BLaER1 treated with 17β-estradiol and CSF1 and Interleukin-3, amounts not matched to agents 10 nM and 100 nM (cell line): ENCODE measurements at regions not wholly inside any gene's neighbourhood (a gene's known extent, or its start where the extent isn't known, plus 50 kb on each side); places are given as distances from the start of the nearest gene placed in this dataset.
"Not testable (repeated sequence)": the region's sequence is repeated elsewhere in the genome, so short reads cannot be mapped to it uniquely, and the experiment has no call there.

Experiments
- H3K27ac ChIP-seq, 11 experiments: shearing (Covaris generic); formaldehyde crosslinking; 2 replicates each; pipeline ENCODE4 v1.8.1; 2022
- H3K27me3 ChIP-seq, 11 experiments: shearing (Covaris generic); formaldehyde crosslinking; 2 replicates each; pipeline ENCODE4 v1.8.1; 2022
- H3K36me3 ChIP-seq, 11 experiments: shearing (Covaris generic); formaldehyde crosslinking; 2 replicates each; pipeline ENCODE4 v1.8.1; 2022
- H3K4me1 ChIP-seq, 10 experiments: shearing (Covaris generic); formaldehyde crosslinking; 2 replicates each; pipeline ENCODE4 v1.8.1; 2022
- H3K4me2 ChIP-seq, 11 experiments: shearing (Covaris generic); formaldehyde crosslinking; 2 replicates each; pipeline ENCODE4 v1.8.1; 2022
- H3K4me3 ChIP-seq, 10 experiments: shearing (Covaris generic); formaldehyde crosslinking; 2 replicates each; pipeline ENCODE4 v1.8.1; 2022
- H3K9ac ChIP-seq, 11 experiments: shearing (Covaris generic); formaldehyde crosslinking; 2 replicates each; pipeline ENCODE4 v1.8.1; 2022
- H3K9me3 ChIP-seq, 11 experiments: shearing (Covaris generic); formaldehyde crosslinking; replicated peaks in 1 of 11; 2 replicates each; pipeline ENCODE4 v1.8.1; 2022
- H4K20me1 ChIP-seq, 11 experiments: shearing (Covaris generic); formaldehyde crosslinking; 2 replicates each; pipeline ENCODE4 v1.8.1; 2022
- Cebpa-rat ChIP-seq, 11 experiments: shearing (Covaris generic); IDR thresholded peaks; 2 replicates each; pipeline ENCODE4 v1.8.1; 2022

DNA sequence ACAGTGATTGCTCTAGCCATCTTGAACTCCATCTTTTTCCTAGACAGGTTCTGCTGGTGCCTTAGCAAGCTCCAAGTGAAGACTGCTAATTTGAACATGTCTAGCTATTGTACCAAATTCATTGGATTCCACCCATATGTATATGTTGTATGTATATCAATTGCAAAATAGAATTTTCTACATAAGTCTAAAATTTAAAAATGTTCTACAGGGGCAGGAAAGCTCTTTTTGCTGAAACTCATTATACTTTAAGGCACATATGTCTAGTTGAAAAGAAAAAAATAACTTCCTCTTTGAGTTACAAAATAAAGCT, 845.3 kb downstream of the MCTP2 start:
- Histone ChIP-seq H4K20me1 (no peaks in the 10 kb centered on the region), H3K4me2 (no peak overlapping the region), H3K4me3 (no peak overlapping the region), H3K9ac (no peak overlapping the region), H3K27ac (no peak overlapping the region), H3K4me1 (no peaks in the 10 kb centered on the region), H3K9me3 (no peaks in the 10 kb centered on the region), H3K36me3 (no peaks in the 10 kb centered on the region), H3K27me3 (no peaks in the 10 kb centered on the region)
- no peak for TF ChIP-seq Cebpa-rat (IDR thresholded peaks at IDR 0.05)

DNA sequence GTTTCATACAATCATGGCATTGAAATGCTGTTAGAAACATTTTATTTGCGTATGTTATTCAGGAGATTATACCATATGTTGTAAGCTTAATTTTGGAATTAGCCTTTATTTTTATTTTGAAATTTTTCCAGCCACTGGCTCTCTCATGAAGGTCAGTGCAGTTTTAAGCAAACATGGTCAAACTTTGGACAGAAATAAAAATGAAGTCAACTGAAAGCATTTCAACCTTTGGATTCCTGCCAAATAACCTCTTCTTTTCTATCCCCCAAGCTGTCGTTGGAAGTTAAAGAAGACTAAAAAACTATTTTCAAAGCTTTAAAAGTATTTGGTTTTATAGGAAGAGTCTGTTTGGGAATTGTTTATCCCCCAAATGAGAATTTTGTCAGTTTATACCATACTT, 846.6 kb downstream of the MCTP2 start:
- no peaks in the 10 kb centered on the region for H4K20me1 ChIP-seq
- no peak overlapping the region for H3K4me3 ChIP-seq
- no peaks in the 10 kb centered on the region for H3K36me3 ChIP-seq
- no peak overlapping the region for H3K9ac ChIP-seq
- H3K9me3 ChIP-seq, result no peaks in the 10 kb centered on the region
- H3K4me1 ChIP-seq, result no peaks in the 10 kb centered on the region
- TF ChIP-seq Cebpa-rat (IDR thresholded peaks at IDR 0.05), result no peak
- no peak overlapping the region for H3K27ac ChIP-seq
- no peaks in the 10 kb centered on the region for H3K27me3 ChIP-seq
- no peak overlapping the region for H3K4me2 ChIP-seq

DNA sequence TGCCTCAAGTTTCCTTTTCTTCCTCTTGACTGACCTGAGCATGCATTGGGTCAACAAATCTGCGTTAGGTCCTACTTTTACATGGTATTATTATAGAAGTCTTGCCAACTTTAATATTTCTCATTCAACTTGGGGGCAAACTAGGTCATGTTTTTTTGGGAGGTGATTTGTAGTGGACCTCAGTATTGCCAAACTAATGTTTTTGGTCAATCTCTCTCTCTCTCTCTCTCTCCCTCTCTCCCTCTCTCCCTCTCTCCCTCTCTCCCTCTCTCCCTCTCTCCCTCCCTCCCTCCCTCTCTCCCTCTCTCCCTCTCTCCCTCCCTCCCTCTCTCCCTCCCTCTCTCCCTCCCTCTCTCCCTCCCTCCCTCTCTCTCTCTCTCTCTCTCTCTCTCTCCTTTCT, 848.9 kb downstream of the MCTP2 start:
- H3K27ac ChIP-seq, H3K36me3 ChIP-seq, H3K4me1 ChIP-seq, H3K9me3 ChIP-seq, H4K20me1 ChIP-seq, H3K4me3 ChIP-seq, H3K27me3 ChIP-seq, H3K9ac ChIP-seq, H3K4me2 ChIP-seq: not testable (repeated sequence)

DNA sequence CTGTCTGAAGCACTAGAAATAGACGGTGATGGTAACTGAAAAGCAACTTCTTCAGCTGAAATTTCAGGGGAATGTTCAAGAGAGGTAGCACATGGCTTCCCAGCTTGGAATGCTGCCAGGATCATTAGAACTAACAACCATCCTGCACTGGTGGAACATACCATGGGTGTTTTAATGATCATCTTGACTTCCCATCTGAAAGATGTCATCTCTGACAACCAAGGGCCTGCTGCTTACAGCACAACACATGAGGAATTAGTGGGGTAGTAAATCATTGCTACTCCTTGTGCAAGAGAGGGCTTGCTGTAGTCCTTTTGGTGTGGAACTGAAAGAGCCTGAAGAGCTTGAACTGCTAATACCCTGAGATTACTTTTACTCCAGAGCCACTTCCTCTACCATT, 853.7 kb downstream of the MCTP2 start:
- Histone ChIP-seq H3K27ac (no peak overlapping the region), H3K9me3 (no peaks in the 10 kb centered on the region), H3K36me3 (no peaks in the 10 kb centered on the region), H3K27me3 (no peaks in the 10 kb centered on the region), H3K4me2 (no peak overlapping the region), H3K9ac (no peak overlapping the region), H4K20me1 (no peaks in the 10 kb centered on the region), H3K4me3 (no peak overlapping the region), H3K4me1 (no peaks in the 10 kb centered on the region)
- TF ChIP-seq Cebpa-rat (IDR thresholded peaks at IDR 0.05), result no peak

DNA sequence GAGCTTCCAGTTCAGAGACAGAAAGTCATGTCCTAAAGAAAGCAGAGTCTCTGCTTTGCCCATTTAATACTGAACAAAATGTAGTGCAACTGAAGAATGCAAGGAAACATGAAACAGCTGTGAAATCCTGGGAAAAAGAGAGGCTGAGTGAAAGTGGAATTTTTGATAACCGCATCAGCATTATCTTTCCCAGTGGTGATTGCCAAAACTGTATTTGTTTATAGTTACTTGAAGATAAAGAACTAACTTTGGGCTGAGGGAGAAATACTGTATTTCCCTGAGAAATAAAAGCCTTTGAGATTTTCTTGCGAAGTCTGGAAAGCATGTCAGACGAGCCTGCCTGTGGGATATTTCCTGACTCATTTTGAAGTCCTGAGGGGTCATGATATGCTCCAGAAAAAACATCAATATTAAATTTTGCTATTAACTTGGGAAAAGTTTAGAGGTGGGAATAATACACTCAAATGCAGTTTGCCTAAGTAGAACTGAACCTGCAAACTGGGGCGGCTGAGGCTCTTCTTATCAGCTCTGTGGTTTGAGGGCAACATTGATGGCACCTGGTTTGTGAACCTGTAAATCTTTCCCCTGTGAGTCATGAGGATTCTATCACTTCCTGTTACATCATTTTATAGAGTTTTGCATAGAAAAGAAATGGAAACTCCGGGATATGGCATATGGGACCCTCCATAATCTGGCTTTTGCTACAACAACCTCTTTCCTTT, 855.3 kb downstream of the MCTP2 start:
- Histone ChIP-seq H3K4me2 (no peak overlapping the region), H3K27me3 (no peaks in the 10 kb centered on the region), H3K9me3 (no peaks in the 10 kb centered on the region), H3K9ac (no peak overlapping the region), H3K4me1 (no peaks in the 10 kb centered on the region), H3K36me3 (no peaks in the 10 kb centered on the region), H4K20me1 (no peaks in the 10 kb centered on the region), H3K27ac (no peak overlapping the region), H3K4me3 (no peak overlapping the region)
- no peak for TF ChIP-seq Cebpa-rat (IDR thresholded peaks at IDR 0.05)

DNA sequence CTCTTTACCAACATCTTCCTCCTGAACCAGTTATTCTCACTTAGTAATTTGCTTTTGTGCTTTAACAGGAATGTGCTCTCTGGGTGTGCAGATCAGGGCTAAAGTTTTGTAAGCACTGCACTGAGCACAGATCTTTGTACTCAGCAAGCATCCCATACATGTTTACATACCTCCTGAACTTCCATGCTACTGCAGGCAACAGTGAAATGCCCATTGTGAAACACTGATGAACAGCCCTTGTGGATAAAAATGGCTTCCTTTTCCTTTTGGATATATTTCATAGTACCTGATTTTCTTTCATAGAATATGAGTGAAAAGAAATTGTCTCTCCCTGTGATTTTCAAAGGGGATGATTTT, 855.9 kb downstream of the MCTP2 start:
- no peaks in the 10 kb centered on the region for H3K27me3 ChIP-seq
- no peak overlapping the region for H3K4me3 ChIP-seq
- no peak overlapping the region for H3K4me2 ChIP-seq

DNA sequence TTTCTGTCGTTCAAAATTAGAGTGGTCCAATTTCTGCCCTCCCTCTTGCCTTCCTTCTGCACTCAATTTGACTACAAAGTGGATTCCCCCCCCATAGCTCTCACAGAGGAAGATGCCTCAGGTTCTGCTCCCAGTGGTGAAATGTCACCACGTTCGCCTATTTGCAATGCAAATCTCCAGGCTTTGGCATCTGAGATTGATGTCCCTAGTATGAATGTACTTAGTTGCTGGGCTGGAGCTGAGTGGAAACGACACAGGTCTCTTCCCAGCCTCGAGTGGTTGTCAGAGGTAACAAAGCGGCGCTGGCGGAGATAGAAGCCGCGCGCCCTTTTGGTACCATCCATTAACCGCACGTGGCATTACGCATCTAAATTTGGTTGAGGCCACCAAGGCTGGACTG, 860.1 kb downstream of the MCTP2 start:
- no peak for TF ChIP-seq Cebpa-rat (IDR thresholded peaks at IDR 0.05)

More for the DNA sequence above, 855.9 kb downstream of the MCTP2 start:
- no peaks in the 10 kb centered on the region for H3K4me1 ChIP-seq
- H3K9ac ChIP-seq, result no peak overlapping the region
- no peak overlapping the region for H3K27ac ChIP-seq
- no peaks in the 10 kb centered on the region for H3K36me3 ChIP-seq
- H3K9me3 ChIP-seq, result no peaks in the 10 kb centered on the region
- no peak for TF ChIP-seq Cebpa-rat (IDR thresholded peaks at IDR 0.05)
- no peaks in the 10 kb centered on the region for H4K20me1 ChIP-seq

DNA sequence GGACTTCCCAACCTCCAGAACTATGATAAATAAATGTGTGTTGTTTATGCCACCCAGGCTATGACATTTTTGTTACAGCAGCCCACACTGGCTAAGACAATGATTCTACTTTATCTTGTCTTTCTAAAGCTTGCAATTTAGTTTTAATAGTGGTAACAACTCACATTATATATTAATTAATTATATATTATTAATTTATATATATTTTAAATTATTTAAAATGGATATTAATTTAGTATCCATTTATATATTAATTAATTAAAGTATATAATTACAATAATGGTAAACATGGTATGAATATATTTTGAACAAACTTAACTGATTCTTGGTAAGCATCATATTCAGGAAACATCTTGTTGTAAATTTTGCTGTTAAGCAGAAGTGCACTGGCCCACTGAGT, 863.9 kb downstream of the MCTP2 start:
- no peaks in the 10 kb centered on the region for H3K27me3 ChIP-seq
- no peak for TF ChIP-seq Cebpa-rat (IDR thresholded peaks at IDR 0.05)
- no peak overlapping the region for H3K4me3 ChIP-seq
- H3K9ac ChIP-seq, result no peak overlapping the region
- H3K4me2 ChIP-seq, result no peak overlapping the region
- no peaks in the 10 kb centered on the region for H3K9me3 ChIP-seq
- no peaks in the 10 kb centered on the region for H3K36me3 ChIP-seq
- no peak overlapping the region for H3K27ac ChIP-seq
- no peaks in the 10 kb centered on the region for H4K20me1 ChIP-seq
- no peaks in the 10 kb centered on the region for H3K4me1 ChIP-seq

More for the DNA sequence above, 860.1 kb downstream of the MCTP2 start:
- Histone ChIP-seq H3K27ac (no peak overlapping the region), H3K9ac (no peak overlapping the region), H4K20me1 (no peaks in the 10 kb centered on the region), H3K27me3 (no peaks in the 10 kb centered on the region), H3K4me1 (no peaks in the 10 kb centered on the region), H3K36me3 (no peaks in the 10 kb centered on the region), H3K4me3 (no peak overlapping the region), H3K9me3 (no peaks in the 10 kb centered on the region), H3K4me2 (no peak overlapping the region)

DNA sequence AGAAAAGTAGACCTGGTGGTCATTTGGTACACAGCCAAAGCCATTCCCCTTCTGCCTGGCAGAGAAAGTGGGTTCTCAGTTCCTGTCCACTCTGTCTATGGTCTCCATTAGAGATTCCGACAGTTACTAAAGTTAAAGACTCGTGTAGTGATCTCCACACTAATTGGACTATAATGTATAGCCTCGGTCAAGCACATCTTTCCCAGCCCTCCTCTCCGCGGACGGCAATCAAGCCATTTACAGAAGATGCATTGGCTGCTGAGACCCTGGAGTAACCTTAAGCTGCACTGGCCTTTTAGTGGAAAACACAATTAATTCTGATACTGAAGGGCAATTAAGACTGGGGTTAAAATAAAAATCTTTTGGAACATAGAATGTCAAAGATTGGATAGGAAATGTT, 865.3 kb downstream of the MCTP2 start:
- no peaks in the 10 kb centered on the region for H3K36me3 ChIP-seq
- H3K9me3 ChIP-seq, result no peaks in the 10 kb centered on the region
- H3K27me3 ChIP-seq, result no peaks in the 10 kb centered on the region
- H4K20me1 ChIP-seq, result no peaks in the 10 kb centered on the region
- no peak overlapping the region for H3K4me3 ChIP-seq
- no peak overlapping the region for H3K4me2 ChIP-seq
- TF ChIP-seq Cebpa-rat (IDR thresholded peaks at IDR 0.05), result no peak
- H3K9ac ChIP-seq, result no peak overlapping the region
- no peak overlapping the region for H3K27ac ChIP-seq
- no peaks in the 10 kb centered on the region for H3K4me1 ChIP-seq

DNA sequence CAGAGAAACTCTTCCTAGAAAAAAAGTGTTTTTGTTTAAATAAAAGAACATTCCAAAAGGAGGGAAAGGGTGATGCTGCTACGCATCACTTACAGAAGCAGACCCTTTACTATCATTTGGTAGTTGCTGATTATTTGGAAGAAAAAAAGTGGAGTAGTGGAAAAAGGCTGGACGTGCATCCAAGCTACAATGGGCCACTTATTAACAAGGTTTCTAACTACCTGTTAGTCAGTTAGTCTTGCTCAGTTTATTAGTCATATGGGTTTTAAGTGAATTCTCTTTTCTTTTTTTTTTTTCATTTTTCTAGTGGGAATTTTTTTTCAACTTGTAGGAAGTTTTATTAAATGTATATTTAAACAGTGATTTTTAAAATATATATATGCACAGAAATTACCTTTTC, 866.0 kb downstream of the MCTP2 start:
- Histone ChIP-seq H3K9ac (no peak overlapping the region), H4K20me1 (no peaks in the 10 kb centered on the region), H3K27ac (no peak overlapping the region), H3K4me2 (no peak overlapping the region), H3K4me3 (no peak overlapping the region), H3K4me1 (no peaks in the 10 kb centered on the region), H3K36me3 (no peaks in the 10 kb centered on the region), H3K9me3 (no peaks in the 10 kb centered on the region), H3K27me3 (no peaks in the 10 kb centered on the region)
- TF ChIP-seq Cebpa-rat (IDR thresholded peaks at IDR 0.05), result no peak

DNA sequence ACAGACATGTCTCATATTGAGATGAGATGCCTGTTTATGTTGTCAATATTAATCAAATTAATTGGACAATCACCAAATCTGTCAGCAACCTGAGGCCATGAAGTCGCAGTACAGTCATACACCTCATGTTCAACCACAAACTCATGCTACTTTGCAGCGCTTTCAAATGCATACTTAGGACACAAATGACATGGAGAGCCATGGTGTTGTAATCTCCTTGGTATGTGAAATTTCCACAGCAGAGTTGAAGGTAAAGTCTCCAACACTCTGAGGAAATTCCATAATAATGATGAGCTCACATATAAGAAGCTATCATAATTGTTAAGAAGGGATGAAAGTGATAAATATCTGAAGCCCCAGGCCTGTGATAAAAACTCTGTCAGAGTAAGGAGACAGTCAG, 873.9 kb downstream of the MCTP2 start:
- no peaks in the 10 kb centered on the region for H3K9me3 ChIP-seq
- H3K4me1 ChIP-seq, result no peaks in the 10 kb centered on the region
- H3K4me2 ChIP-seq, result no peak overlapping the region
- H4K20me1 ChIP-seq, result no peaks in the 10 kb centered on the region
- H3K4me3 ChIP-seq, result no peak overlapping the region
- no peaks in the 10 kb centered on the region for H3K27me3 ChIP-seq
- H3K9ac ChIP-seq, result no peak overlapping the region
- no peak overlapping the region for H3K27ac ChIP-seq
- no peak for TF ChIP-seq Cebpa-rat (IDR thresholded peaks at IDR 0.05)
- H3K36me3 ChIP-seq, result no peaks in the 10 kb centered on the region
